AG09309 (cell line): ENCODE measurements at regions not wholly inside any gene's neighbourhood (a gene's known extent, or its start where the extent isn't known, plus 50 kb on each side); places are given as distances from the start of the nearest gene placed in this dataset.

ENCODE experiments used
- DNase-seq: peaks from one replicate; pipeline ENCODE4 v3.0.0-alpha.2; 2010; ENCODE audit warnings: low read depth
- H3K4me3 ChIP-seq: 2 replicates; pipeline ENCODE4 v1.5.1; 2011; ENCODE audit warnings: mild to moderate bottlenecking, low read depth, low read length, moderate library complexity; ENCODE audit not compliant: control insufficient read depth
- TF ChIP-seq, protein P1 (sequence below): IDR thresholded peaks from 2 replicates; pipeline ENCODE4 v1.5.1; 2011; ENCODE audit warnings: mild to moderate bottlenecking, low read depth, low read length, inconsistent platforms; ENCODE audit not compliant: insufficient read depth, control insufficient read depth; ENCODE audit errors: missing control alignments

DNA sequence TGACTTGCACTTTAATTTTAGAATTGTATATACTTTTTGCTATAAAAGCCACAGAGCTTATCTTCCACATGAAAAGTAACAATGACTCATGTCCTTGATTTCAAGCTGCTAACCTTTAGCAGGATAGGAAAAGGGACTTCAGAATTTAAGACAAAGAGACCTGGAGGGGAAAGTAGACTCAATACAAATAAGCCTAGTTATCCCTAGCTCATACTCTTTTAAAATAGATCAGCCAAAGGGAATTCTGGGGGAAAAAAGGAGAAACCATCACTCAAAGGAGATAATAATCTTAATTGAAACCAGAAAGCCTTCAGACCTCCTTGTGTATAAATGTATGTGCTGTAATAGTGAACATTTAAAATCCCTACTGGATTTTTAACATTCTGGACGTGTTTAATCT lies 930.3 kb downstream of the NTRK3 start:
- no peak overlapping the region for H3K4me3 ChIP-seq
- DNase-seq, result no peak
- TF ChIP-seq, protein P1, sequence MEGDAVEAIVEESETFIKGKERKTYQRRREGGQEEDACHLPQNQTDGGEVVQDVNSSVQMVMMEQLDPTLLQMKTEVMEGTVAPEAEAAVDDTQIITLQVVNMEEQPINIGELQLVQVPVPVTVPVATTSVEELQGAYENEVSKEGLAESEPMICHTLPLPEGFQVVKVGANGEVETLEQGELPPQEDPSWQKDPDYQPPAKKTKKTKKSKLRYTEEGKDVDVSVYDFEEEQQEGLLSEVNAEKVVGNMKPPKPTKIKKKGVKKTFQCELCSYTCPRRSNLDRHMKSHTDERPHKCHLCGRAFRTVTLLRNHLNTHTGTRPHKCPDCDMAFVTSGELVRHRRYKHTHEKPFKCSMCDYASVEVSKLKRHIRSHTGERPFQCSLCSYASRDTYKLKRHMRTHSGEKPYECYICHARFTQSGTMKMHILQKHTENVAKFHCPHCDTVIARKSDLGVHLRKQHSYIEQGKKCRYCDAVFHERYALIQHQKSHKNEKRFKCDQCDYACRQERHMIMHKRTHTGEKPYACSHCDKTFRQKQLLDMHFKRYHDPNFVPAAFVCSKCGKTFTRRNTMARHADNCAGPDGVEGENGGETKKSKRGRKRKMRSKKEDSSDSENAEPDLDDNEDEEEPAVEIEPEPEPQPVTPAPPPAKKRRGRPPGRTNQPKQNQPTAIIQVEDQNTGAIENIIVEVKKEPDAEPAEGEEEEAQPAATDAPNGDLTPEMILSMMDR, result no peak

DNA sequence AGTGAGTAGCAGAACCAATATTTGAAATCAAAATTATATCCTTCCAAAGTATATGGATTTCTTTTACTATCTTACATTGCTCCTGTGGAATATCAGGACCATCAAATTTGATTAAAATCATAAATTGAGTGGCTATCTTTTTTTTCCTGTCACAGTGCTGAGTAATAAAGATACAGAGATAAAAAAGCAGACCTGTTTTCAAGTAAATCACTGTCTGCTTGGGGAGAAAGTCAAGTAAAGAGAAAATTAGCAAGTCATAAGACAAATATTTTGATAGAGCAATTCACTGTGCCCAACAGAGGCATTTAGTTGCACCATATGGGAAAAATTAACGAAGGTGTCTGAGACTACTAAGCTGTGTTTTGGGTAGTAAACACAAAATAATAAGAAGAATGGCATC lies 933.7 kb downstream of the NTRK3 start:
- no peak for DNase-seq
- TF ChIP-seq, protein P1, result no peak
- no peak overlapping the region for H3K4me3 ChIP-seq

DNA sequence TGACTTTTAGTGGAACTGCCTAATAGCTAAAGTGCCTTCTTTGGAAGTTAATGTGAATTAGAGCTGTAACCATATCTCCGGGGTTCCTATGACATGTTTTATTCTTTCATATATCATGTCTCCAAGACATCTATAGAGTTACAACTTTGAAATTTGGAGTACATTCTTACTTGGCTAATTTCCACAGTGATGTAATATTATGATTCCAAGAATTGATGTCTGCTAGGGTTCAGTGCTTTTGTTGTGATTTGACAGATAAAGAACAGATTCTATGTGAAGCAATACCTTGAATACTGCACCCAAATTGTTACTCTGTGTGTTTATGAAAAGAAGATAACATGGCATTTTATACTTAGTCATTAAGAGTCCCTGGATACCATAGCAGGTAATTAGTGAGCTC lies 934.3 kb downstream of the NTRK3 start:
- TF ChIP-seq, protein P1, result no peak
- no peak for DNase-seq
- no peak overlapping the region for H3K4me3 ChIP-seq

DNA sequence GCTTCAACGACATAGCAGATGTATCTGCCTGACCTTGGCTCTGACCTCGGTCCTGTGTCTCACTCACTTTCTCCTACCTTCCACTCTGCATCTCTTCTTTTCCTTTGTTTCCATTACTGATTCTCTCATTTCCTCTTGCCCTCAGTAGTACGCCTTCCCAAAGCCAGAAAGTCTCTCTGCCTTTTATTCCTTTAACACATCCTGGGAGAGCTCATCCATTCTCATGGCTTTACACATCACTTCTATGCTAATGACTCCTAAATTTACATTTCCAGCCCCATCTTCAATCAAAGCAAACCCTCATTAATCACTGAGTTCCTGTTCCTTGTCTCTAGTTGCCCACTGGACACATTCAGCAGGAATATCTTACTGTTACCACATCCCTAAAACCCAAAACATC lies 938.6 kb downstream of the NTRK3 start:
- DNase-seq, result no peak
- H3K4me3 ChIP-seq, result no peak overlapping the region
- TF ChIP-seq, protein P1, result no peak

DNA sequence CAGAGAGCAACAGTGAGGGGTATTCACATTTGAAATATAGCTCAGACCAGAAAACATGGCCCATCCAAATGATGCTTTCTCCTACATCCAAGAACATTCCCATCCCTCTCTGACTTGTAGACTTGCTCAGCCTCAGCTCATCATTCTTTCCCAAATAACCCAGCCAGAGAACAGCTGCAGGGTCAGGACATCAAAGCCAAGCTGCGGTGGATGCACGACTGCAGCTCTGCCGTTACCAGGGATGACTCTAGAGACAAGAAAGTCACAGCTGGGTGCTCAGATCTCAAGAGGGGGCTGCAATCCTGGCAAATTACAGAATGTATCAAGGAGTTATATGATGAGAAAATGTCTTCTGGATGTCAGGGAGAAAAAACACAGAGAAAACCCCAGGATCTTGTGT lies 944.3 kb downstream of the NTRK3 start:
- TF ChIP-seq, protein P1, result no peak
- no peak for DNase-seq
- H3K4me3 ChIP-seq, result no peak overlapping the region

DNA sequence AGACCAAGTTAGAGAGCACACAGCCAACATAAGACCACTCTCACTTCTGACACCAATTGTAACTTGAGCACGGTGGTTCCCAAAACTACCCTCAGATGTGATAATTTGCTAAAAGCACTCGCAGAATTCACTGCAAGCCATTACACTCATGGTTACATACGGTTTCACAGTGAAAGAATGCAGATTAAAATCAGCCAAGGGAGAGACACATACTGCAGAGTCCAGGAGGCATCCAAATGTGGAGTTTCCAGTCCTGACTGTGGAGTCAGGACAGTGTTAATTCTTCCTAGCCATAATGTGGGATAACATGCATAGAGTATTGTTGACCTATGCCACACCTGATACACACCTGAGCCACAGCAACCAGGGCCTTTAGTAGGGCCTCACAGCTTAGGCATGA lies 956.4 kb downstream of the NTRK3 start:
- DNase-seq, result no peak
- no peak overlapping the region for H3K4me3 ChIP-seq
- TF ChIP-seq, protein P1, result no peak

DNA sequence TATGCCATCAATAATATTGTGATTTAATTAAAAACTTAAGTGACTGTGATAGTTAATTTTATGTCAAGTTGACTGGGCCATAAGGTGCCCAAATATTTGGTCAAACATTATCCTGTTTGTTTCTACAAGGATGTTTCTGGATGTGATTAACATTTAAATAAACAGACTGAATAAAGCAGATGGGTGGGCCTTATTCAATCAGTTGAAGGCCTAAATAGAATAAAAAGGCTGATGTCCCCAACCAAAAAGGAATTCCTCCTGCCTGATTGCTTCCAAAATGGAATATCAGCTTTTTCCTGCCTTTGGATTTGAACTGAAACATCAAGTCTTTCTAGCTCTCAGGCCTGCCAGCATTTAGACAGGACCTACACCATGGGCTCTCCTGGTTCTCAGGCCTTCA lies 961.7 kb downstream of the NTRK3 start:
- no peak overlapping the region for H3K4me3 ChIP-seq
- DNase-seq, result no peak
- TF ChIP-seq, protein P1, result no peak
